SU-DHL-6 (cell line): ENCODE measurements at regions not wholly inside any gene's neighbourhood (a gene's known extent, or its start where the extent isn't known, plus 50 kb on each side); places are given as distances from the start of the nearest gene placed in this dataset.

Experiments
- H2AFZ ChIP-seq: fragments of 200-600 bp; sonication (generic); 2 replicates; pipeline ENCODE4 v1.6.1; 2014; ENCODE audit warnings: low read depth, mild to moderate bottlenecking, moderate library complexity, mixed read lengths, antibody characterized with exemption, low read length; ENCODE audit not compliant: severe bottlenecking
- H3F3A ChIP-seq: fragments of 200-600 bp; shearing (Covaris generic); 2 replicates; pipeline ENCODE4 v1.6.0; 2016; ENCODE audit warnings: antibody characterized with exemption, mild to moderate bottlenecking; ENCODE audit not compliant: insufficient read depth
- H3K27ac ChIP-seq: fragments of 200-600 bp; sonication (generic); 2 replicates; pipeline ENCODE4 v1.5.1; 2016; ENCODE audit warnings: low read depth, mild to moderate bottlenecking, low read length, moderate library complexity, mixed read lengths
- H3K27me3 ChIP-seq: fragments of 200-600 bp; sonication (generic), shearing (Covaris generic); 2 replicates; pipeline ENCODE4 v1.6.0; 2014; ENCODE audit warnings: mild to moderate bottlenecking, low read length
- H3K36me3 ChIP-seq: fragments of 200-600 bp; sonication (generic); 2 replicates; pipeline ENCODE4 v1.6.1; 2014; ENCODE audit warnings: mild to moderate bottlenecking, low read length, mixed read lengths
- H3K4me2 ChIP-seq: fragments of 300-600, 200-600 bp; shearing (Covaris generic), sonication (generic); 2 replicates; pipeline ENCODE4 v1.6.0; 2014; ENCODE audit warnings: low read length, low read depth, mild to moderate bottlenecking; ENCODE audit not compliant: poor library complexity, severe bottlenecking
- H3K4me3 ChIP-seq: fragments of 200-600 bp; sonication (generic); 2 replicates; pipeline ENCODE4 v1.5.1; 2014; ENCODE audit warnings: antibody characterized with exemption, low read length, mild to moderate bottlenecking, mixed read lengths; ENCODE audit not compliant: insufficient read depth, poor library complexity, severe bottlenecking
- H3K79me2 ChIP-seq: fragments of 200-600 bp; sonication (generic); 2 replicates; pipeline ENCODE4 v1.6.1; 2014; ENCODE audit warnings: mild to moderate bottlenecking, low read length, moderate library complexity; ENCODE audit not compliant: insufficient read depth
- H3K9ac ChIP-seq: fragments of 200-600 bp; sonication (generic); 2 replicates; pipeline ENCODE4 v1.7.0; 2014; ENCODE audit warnings: mild to moderate bottlenecking, low read length
- H3K9me2 ChIP-seq: fragments of 200-600 bp; sonication (generic); replicated peaks from 2 replicates; pipeline ENCODE4 v1.6.1; 2014; ENCODE audit warnings: low read length; ENCODE audit not compliant: insufficient read depth
- H3K9me3 ChIP-seq: fragments of 200-600 bp; sonication (generic); 2 replicates; pipeline ENCODE4 v1.6.1; 2014; ENCODE audit warnings: low read length, mixed read lengths; ENCODE audit not compliant: insufficient read depth
- H4K20me1 ChIP-seq: fragments of 200-600 bp; sonication (generic); 2 replicates; pipeline ENCODE4 v1.6.1; 2014; ENCODE audit warnings: low read depth, mild to moderate bottlenecking, antibody characterized with exemption, low read length, moderate library complexity, mixed read lengths
- CTCF ChIP-seq: fragments of 200-600 bp; sonication (generic); IDR thresholded peaks from one replicate; pipeline ENCODE4 v1.5.1; 2017; ENCODE audit warnings: antibody characterized with exemption, mild to moderate bottlenecking, low read length, moderate library complexity; ENCODE audit not compliant: insufficient read depth, poor library complexity, severe bottlenecking
- EZH2phosphoT487 ChIP-seq: fragments of 200-600 bp; sonication (generic), shearing (Covaris generic); conservative IDR thresholded peaks from 2 replicates; pipeline ENCODE4 v1.6.1; 2018; ENCODE audit warnings: mild to moderate bottlenecking, antibody characterized with exemption, low read length, moderate library complexity, mixed read lengths

GRCh38 chr5:124280079-124280478 is 466.4 kb downstream of the ZNF608 start:
- no peaks in the 10 kb centered on the region for H3K9me2 ChIP-seq
- H3K9me3 ChIP-seq, result no peaks in the 10 kb centered on the region
- H3K36me3 ChIP-seq, result no peaks in the 10 kb centered on the region
- no peaks in the 10 kb centered on the region for H4K20me1 ChIP-seq
- no peak overlapping the region for H3K4me3 ChIP-seq
- no peaks in the 10 kb centered on the region for H3F3A ChIP-seq
- H3K27me3 ChIP-seq, result no peaks in the 10 kb centered on the region
- TF ChIP-seq CTCF (no peak), EZH2phosphoT487 (no peak)
- no peaks in the 10 kb centered on the region for H3K79me2 ChIP-seq
- H3K9ac ChIP-seq, result no peak overlapping the region
- no peak overlapping the region for H2AFZ ChIP-seq
- H3K4me2 ChIP-seq, result no peak overlapping the region
- H3K27ac ChIP-seq, result no peak overlapping the region

- Histone ChIP-seq H3K9me2 (no peaks in the 10 kb centered on the region), H3K27ac (no peak overlapping the region)
These were observed 467.1 kb downstream of the ZNF608 start for GRCh38 chr5:124279146-124279876.

GRCh38 chr5:124278636-124279035 is 467.8 kb downstream of the ZNF608 start:
- Histone ChIP-seq H3K9me2 (no peaks in the 10 kb centered on the region), H2AFZ (no peak overlapping the region), H3F3A (no peaks in the 10 kb centered on the region), H3K4me3 (no peak overlapping the region), H3K9ac (no peak overlapping the region), H3K27ac (no peak overlapping the region), H3K9me3 (no peaks in the 10 kb centered on the region), H3K36me3 (no peaks in the 10 kb centered on the region), H3K4me2 (no peak overlapping the region), H3K79me2 (no peaks in the 10 kb centered on the region), H4K20me1 (no peaks in the 10 kb centered on the region), H3K27me3 (no peaks in the 10 kb centered on the region)
- TF ChIP-seq CTCF (no peak), EZH2phosphoT487 (no peak)

More at GRCh38 chr5:124279146-124279876, 467.1 kb downstream of the ZNF608 start:
- no peaks in the 10 kb centered on the region for H3K79me2 ChIP-seq
- H3K4me2 ChIP-seq, result no peak overlapping the region
- H4K20me1 ChIP-seq, result no peaks in the 10 kb centered on the region
- H2AFZ ChIP-seq, result no peak overlapping the region
- TF ChIP-seq CTCF, result no peak
- no peak for TF ChIP-seq EZH2phosphoT487
- H3K36me3 ChIP-seq, result no peaks in the 10 kb centered on the region
- no peaks in the 10 kb centered on the region for H3K27me3 ChIP-seq
- no peaks in the 10 kb centered on the region for H3F3A ChIP-seq
- H3K4me3 ChIP-seq, result no peak overlapping the region
- no peaks in the 10 kb centered on the region for H3K9me3 ChIP-seq
- H3K9ac ChIP-seq, result no peak overlapping the region
